Heart right ventricle (tissue), 16 donors: ENCODE measurements at regions not wholly inside any gene's neighbourhood (a gene's known extent, or its start where the extent isn't known, plus 50 kb on each side); places are given as distances from the start of the nearest gene placed in this dataset.
"Not testable (repeated sequence)": the region's sequence is repeated elsewhere in the genome, so short reads cannot be mapped to it uniquely, and the experiment has no call there.

Source experiments
- ATAC-seq, 8 donors: fragments of 200-7000 bp; cut with Tn5 transposase; one replicate each; pipeline ENCODE4 v1.9.1; 2020; ENCODE audit warnings: mild to moderate bottlenecking in 8 of 8, moderate library complexity in 8 of 8, moderate number of reproducible peaks in 1 of 8
- DNase-seq, 2 donors: peaks; one replicate each; pipeline ENCODE4 v3.0.0-alpha.2; 2020
- H3K27ac ChIP-seq, 10 donors: fragments of 200-600 bp; sonication (generic) in 2 of 10; one replicate each; pipeline versions ENCODE4 v1.5.0 to v1.8.0; 2020 to 2022; ENCODE audit warnings: mild to moderate bottlenecking in 3 of 10
- H3K27me3 ChIP-seq, 7 donors: fragments of 200-600 bp; one replicate each; pipeline ENCODE4 v1.8.0; 2021 to 2022; ENCODE audit warnings: mild to moderate bottlenecking in 2 of 7
- H3K36me3 ChIP-seq, 9 donors: fragments of 200-600 bp; sonication (generic) in 1 of 9; one replicate each; pipeline versions ENCODE4 v1.5.0 to v1.8.0; 2020 to 2022; ENCODE audit warnings: mild to moderate bottlenecking in 2 of 9
- H3K4me1 ChIP-seq, 9 donors: fragments of 200-600 bp; sonication (generic) in 1 of 9; one replicate each; pipeline versions ENCODE4 v1.5.0 to v1.8.0; 2020 to 2022; ENCODE audit warnings: mild to moderate bottlenecking in 4 of 9
- H3K4me3 ChIP-seq, 10 donors: fragments of 200-600 bp; sonication (generic) in 2 of 10; one replicate each; pipeline versions ENCODE4 v1.5.0 to v1.8.0; 2020 to 2022; ENCODE audit warnings: mild to moderate bottlenecking in 7 of 10, moderate library complexity in 2 of 10
- H3K9me3 ChIP-seq, 11 donors: fragments of 200-600 bp in 10 of 11; sonication (generic) in 2 of 11; one replicate each; pipeline versions ENCODE4 v1.5.0 to v1.8.0; 2013 to 2022; ENCODE audit warnings: mild to moderate bottlenecking in 2 of 11, control low read depth in 1 of 11, moderate library complexity in 1 of 11
- WGBS, 2 donors: extraction: QIAGEN DNeasy Blood & Tissue Kit; methylation state at CpG; one replicate each; pipeline ENCODE4 v1.1.7; 2013; ENCODE audit warnings: inconsistent platforms in 1 of 2; 5-methylcytosine and 5-hydroxymethylcytosine counted together
- intact Hi-C, 10 donors: fragments of 100-400 bp; cut with DNase I; formaldehyde crosslinking; loops; one replicate each; pipeline versions ENCODE4 v1.11.1 to v1.14.2; 2022
- TF ChIP-seq, protein P1 (sequence below), 9 donors: fragments of 200-600 bp; sonication (generic) in 2 of 9; IDR thresholded peaks; one replicate each; pipeline versions ENCODE4 v1.5.0 to v1.8.0; 2021 to 2022; ENCODE audit warnings: antibody characterized with exemption in 9 of 9, mild to moderate bottlenecking in 5 of 9, moderate library complexity in 1 of 9
- donor health status: Arrhythmogenic right ventricular cardiomyopathy.
- donor health status: ischemic (EF 13 %, LVEDD 7.1; RV severe dilation, severe dysfunction).
- donor health status: healthy with polysubstance abuse.
- donor health status: DM: no; HTN: yes; CAD: no.
- donor health status: DM: no; HTN: no; CAD: no.
- donor health status: ischemic (EF 25% LVEDD 6.9; RV normal size, moderate dysfunction).
- donor health status: ischemic (EF 25% LVEDD 5.7; RV mildly dilated, moderate dysfunction).
- donor health status: healthy.
- donor health status: DM: yes; HTN: yes; CAD: no.
- donor health status: Ischemic cardiomyopathy.
- donor health status: ischemic (EF 35%, LVEDD 5.7; RV mildly dilated, moderate dysfunction).
- donor health status: nonischemic (EF 11% LVEDD 7.7; RV severe dilation, severe dysfunction).
- donor health status: DM: yes; HTN: yes; CAD: no.
- donor health status: PGD.
- donor health status: ischemic (EF 29% LVEDD 5.4; RV normal size, mild dysfunction).
- donor health status: nonischemic (EF 23%, LVEDD 6.1; RV moderate dilation, normal function).

DNA sequence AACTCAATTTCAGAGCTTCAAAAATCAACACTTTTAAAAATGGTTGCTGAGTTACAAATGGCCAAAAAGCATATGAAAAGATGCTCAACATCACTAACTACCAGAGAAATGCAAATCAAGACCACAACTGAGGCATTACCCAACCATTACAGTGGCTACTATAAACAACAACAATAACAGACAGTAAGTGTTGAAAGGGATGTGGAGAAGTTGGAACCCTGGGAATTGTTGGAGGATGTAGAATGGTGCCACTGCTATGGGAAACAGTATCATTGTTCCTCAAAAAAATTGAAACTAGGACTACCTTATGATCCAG is 173.3 kb upstream of the SPRED2 start:
- no peak overlapping the region for H3K27ac ChIP-seq
- H3K27me3 ChIP-seq = no peaks in the 10 kb centered on the region
- H3K9me3 ChIP-seq = no peaks in the 10 kb centered on the region
- no peak overlapping the region for H3K4me3 ChIP-seq
- H3K36me3 ChIP-seq = no peaks in the 10 kb centered on the region
- TF ChIP-seq, protein P1, sequence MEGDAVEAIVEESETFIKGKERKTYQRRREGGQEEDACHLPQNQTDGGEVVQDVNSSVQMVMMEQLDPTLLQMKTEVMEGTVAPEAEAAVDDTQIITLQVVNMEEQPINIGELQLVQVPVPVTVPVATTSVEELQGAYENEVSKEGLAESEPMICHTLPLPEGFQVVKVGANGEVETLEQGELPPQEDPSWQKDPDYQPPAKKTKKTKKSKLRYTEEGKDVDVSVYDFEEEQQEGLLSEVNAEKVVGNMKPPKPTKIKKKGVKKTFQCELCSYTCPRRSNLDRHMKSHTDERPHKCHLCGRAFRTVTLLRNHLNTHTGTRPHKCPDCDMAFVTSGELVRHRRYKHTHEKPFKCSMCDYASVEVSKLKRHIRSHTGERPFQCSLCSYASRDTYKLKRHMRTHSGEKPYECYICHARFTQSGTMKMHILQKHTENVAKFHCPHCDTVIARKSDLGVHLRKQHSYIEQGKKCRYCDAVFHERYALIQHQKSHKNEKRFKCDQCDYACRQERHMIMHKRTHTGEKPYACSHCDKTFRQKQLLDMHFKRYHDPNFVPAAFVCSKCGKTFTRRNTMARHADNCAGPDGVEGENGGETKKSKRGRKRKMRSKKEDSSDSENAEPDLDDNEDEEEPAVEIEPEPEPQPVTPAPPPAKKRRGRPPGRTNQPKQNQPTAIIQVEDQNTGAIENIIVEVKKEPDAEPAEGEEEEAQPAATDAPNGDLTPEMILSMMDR (IDR thresholded peaks at IDR 0.05) = no peak
- no peak for DNase-seq
- intact Hi-C loops = no loop called here
- ATAC-seq = no peak
- H3K4me1 ChIP-seq = peaks cover 4 to 36% (median 17%) of the 10 kb centered on the region in 9 donors

DNA sequence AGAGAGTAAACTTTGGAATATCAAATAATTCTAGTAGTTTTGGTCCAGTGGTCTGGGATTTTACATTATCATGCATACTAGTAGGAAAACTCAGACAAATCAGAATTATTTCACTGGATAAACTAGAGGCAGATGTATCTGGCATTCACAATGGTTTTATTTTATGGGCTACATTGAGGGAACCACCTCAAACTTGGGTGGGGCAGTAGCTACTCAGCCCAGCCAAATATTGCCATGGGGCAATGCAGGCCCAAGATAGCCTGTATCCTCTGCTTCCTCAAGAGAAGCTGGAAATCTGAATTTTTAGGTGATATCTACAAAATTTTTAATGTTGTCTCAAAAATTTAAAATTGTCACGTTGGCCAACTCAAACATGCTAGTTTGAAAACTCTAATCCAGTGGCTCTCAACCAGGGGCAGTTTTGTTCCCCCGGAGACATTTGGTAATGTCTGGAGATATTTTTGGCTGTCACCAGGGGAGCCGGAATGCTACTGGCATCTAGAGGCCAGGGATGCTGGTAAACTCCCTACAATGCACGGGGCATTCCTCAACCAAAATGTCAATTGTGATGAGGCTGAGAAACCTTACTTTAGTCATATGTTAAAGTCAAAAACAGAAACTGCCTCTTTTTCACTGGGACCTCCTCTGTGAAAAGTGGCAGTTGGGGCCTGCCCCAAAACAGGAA is 172.8 kb upstream of the SPRED2 start:
- Histone ChIP-seq H3K36me3 (no peaks in the 10 kb centered on the region), H3K27me3 (no peaks in the 10 kb centered on the region), H3K4me3 (no peak overlapping the region), H3K27ac (no peak overlapping the region), H3K4me1 (peaks cover 4 to 36% (median 17%) of the 10 kb centered on the region in 9 donors), H3K9me3 (no peaks in the 10 kb centered on the region)
- ATAC-seq (peak in 1 of 8 donors; percentile 56), DNase-seq (no peak)
- intact Hi-C loops = no loop called here
- TF ChIP-seq, protein P1 (IDR thresholded peaks at IDR 0.05) = no peak
- 63 to 66% methylated on average over 4 of the region's 4 CpGs for WGBS, 2 donors

DNA sequence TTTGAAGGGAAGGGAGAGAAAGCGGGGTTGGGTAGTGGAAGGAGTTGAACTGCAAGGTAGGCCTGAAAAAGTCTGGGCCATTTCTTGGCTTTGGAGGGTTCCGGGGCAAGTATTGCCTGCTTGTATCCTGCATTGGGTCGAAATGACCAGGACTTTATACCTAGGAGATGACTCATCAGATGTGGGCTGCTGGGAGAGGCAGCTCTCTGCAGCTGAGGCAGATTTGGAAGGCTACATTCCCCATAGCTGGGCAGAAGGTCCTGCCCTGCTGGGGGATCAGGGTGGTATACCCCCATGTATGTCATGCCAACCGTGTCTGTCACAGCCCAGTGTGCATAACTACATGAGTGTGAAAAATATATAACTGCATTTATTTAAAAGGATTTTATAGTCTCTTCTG is 171.8 kb upstream of the SPRED2 start:
- no peak overlapping the region for H3K27ac ChIP-seq
- H3K27me3 ChIP-seq = no peaks in the 10 kb centered on the region
- no peaks in the 10 kb centered on the region for H3K9me3 ChIP-seq
- H3K4me1 ChIP-seq = peaks cover 4 to 36% (median 17%) of the 10 kb centered on the region in 9 donors
- H3K36me3 ChIP-seq = no peaks in the 10 kb centered on the region
- ATAC-seq = peak in 4 of 8 donors; percentile 23 to 59 (median 38)
- no peak for DNase-seq
- H3K4me3 ChIP-seq = no peak overlapping the region
- intact Hi-C loops = no loop called here
- TF ChIP-seq, protein P1 (IDR thresholded peaks at IDR 0.05) = no peak
- 91 to 94% methylated on average over 4 of the region's 4 CpGs for WGBS, 2 donors

DNA sequence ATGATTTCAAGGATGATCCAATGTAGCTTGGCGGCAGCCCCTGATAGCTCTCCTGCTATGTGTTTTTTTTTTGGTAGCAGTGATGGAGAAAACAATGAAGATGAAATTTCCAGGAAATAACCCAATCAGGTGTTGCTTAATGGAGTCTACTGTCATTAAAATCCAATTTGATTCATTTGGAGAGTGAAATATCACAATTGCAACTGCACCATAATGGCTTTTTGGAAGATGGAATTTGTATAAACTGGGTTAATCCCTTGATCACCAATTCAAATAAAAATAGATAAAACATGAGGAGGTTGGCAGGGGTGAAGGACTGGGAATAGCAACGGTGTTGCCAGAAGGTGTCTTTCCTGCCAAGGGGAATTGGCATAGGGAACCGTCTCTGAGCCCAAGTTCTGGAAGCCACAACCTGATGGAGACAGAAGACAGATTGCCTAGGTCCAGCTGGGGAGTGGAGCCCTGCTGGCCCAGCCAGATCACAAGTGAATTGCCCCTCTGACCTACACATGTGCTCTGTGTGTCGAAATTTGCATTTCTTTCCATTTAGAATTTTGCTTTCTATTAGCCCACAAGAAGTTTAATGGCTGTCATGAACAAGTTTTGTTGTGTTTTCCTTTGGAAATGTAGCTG is 170.3 kb upstream of the SPRED2 start:
- intact Hi-C loops = no loop called here
- 62 to 63% methylated on average over 4 of the region's 4 CpGs for WGBS, 2 donors
- TF ChIP-seq, protein P1 (IDR thresholded peaks at IDR 0.05) = no peak
- Histone ChIP-seq H3K27ac (no peak overlapping the region), H3K9me3 (no peaks in the 10 kb centered on the region), H3K4me3 (no peak overlapping the region), H3K36me3 (no peaks in the 10 kb centered on the region), H3K27me3 (no peaks in the 10 kb centered on the region), H3K4me1 (peaks cover 4 to 36% (median 17%) of the 10 kb centered on the region in 9 donors)
- ATAC-seq = peak; percentile 20 to 85 (median 62)
- DNase-seq = peak in 1 of 2 donors; percentile 14

DNA sequence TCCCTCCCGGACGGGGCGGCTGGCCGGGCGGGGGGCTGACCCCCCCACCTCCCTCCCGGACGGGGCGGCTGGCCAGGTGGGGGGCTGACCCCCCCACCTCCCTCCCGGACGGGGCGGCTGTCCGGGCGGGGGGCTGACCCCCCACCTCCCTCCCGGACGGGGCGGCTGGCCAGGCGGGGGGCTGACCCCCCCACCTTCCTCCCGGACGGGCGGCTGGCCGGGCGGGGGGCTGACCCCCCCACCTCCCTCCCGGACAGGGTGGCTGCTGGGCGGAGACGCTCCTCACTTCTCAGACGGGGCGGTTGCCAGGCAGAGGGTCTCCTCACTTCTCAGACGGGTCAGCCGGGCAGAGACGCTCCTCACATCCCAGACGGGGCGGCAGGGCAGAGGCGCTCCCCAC is 168.5 kb upstream of the SPRED2 start:
- H3K27ac ChIP-seq, intact Hi-C loops, DNase-seq: not testable (repeated sequence)

DNA sequence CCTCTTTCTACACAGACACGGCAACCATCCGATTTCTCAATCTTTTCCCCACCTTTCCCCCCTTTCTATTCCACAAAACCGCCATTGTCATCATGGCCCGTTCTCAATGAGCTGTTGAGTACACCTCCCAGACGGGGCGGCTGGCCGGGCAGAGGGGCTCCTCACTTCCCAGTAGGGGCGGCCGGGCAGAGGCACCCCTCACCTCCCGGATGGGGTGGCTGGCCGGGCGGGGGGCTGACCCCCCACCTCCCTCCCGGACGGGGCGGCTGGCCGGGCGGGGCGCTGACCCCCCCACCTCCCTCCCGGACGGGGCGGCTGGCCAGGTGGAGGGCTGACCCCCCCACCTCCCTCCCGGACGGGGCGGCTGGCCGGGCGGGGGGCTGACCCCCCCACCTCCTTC is 168.0 kb upstream of the SPRED2 start:
- ATAC-seq, DNase-seq, intact Hi-C loops, H3K27ac ChIP-seq, H3K27me3 ChIP-seq, H3K4me3 ChIP-seq, H3K36me3 ChIP-seq, H3K9me3 ChIP-seq: not testable (repeated sequence)
- 92 to 96% methylated on average over 9 to 14 of the region's 26 CpGs for WGBS, 2 donors
- H3K4me1 ChIP-seq = peaks cover 0 to 21% (median 7%) of the 10 kb centered on the region in 9 donors

More for the DNA sequence above, 168.5 kb upstream of the SPRED2 start:
- not testable (repeated sequence) for H3K9me3 ChIP-seq, ATAC-seq, H3K36me3 ChIP-seq, H3K27me3 ChIP-seq, H3K4me3 ChIP-seq
- WGBS, 2 donors = 90 to 97% methylated on average over 23 to 33 of the region's 33 CpGs
- H3K4me1 ChIP-seq = peaks cover 4 to 26% (median 8%) of the 10 kb centered on the region in 9 donors
